K562 (cell line): ENCODE measurements at regions not wholly inside any gene's neighbourhood (a gene's known extent, or its start where the extent isn't known, plus 50 kb on each side); places are given as distances from the start of the nearest gene placed in this dataset.

Source experiments
- ATAC-seq: fragments of 200-7000 bp; cut with Tn5 transposase; 3 replicates; pipeline ENCODE4 v1.9.1; 2020; ENCODE audit warnings: moderate library complexity
- BruUV-seq: library from RNA; stranded (reverse); fragments of 400-500 nt; replicated peaks from 2 replicates; lab custom pipeline; 2021; lab: Mats Ljungman, UMichigan
- CTCF ChIA-PET: fragments of 300-600 bp; formaldehyde crosslinking; extraction: SDS; loops from one replicate; lab custom pipeline; 2021; ENCODE audit warnings: low intra/inter-chr PET ratio; lab: Yijun Ruan, JAX
- POLR2A ChIA-PET: fragments of 300-600, 350-650 bp; sonication (Branson Sonifier 250); formaldehyde crosslinking; extraction: SDS; loops from one replicate; lab custom pipeline; 2021; ENCODE audit warnings: antibody characterized with exemption, inconsistent platforms; lab: Yijun Ruan, JAX
- DNase-seq, 4 experiments: peaks; one replicate each; pipeline versions ENCODE4 v3.0.0 to v3.0.0-alpha.2; 2011 to 2018; ENCODE audit warnings: low spot score in 3 of 4, mixed read lengths in 3 of 4; ENCODE audit errors: extremely low read depth in 1 of 4
- FAIRE-seq: peaks from 2 replicates; lab custom pipeline; 2011; peaks lifted over from hg19 to GRCh38; lab: Jason Lieb, UNC
- H2AFZ ChIP-seq: 2 replicates; pipeline ENCODE4 v1.6.0; 2011; ENCODE audit warnings: low read depth, low read length, control low read depth, inconsistent platforms
- H3K27ac ChIP-seq: fragments of 200-600 bp; 3 replicates; pipeline ENCODE4 v1.8.0; 2011; ENCODE audit warnings: low read depth, mild to moderate bottlenecking, control low read depth, inconsistent platforms, low read length, moderate library complexity, mixed read lengths; ENCODE audit errors: extremely low read depth
- H3K27me3 ChIP-seq, 2 experiments: fragments of 300-600 bp in 1 of 2; 2 replicates in 1 of 2; 3 replicates in 1 of 2; pipeline versions ENCODE4 v1.6.0 to v1.8.0; 2011; ENCODE audit warnings: inconsistent platforms in 2 of 2, low read length in 2 of 2, mild to moderate bottlenecking in 1 of 2, mixed read lengths in 1 of 2, moderate library complexity in 1 of 2; ENCODE audit not compliant: control insufficient read depth in 2 of 2, insufficient read depth in 2 of 2
- H3K36me3 ChIP-seq: fragments of 300-600 bp; 3 replicates; pipeline ENCODE4 v1.8.0; 2011; ENCODE audit warnings: mild to moderate bottlenecking, low read length, inconsistent platforms; ENCODE audit not compliant: control insufficient read depth, insufficient read depth
- H3K4me1 ChIP-seq, 2 experiments: fragments of 200-600 bp in 1 of 2; replicated peaks in 1 of 2; 2 replicates in 1 of 2; 3 replicates in 1 of 2; pipeline versions ENCODE4 v1.5.1 to v1.8.0; 2011; ENCODE audit warnings: inconsistent platforms in 2 of 2, low read length in 2 of 2, mild to moderate bottlenecking in 1 of 2, mixed read lengths in 1 of 2, moderate library complexity in 1 of 2; ENCODE audit not compliant: control insufficient read depth in 2 of 2, insufficient read depth in 2 of 2
- H3K4me2 ChIP-seq: 2 replicates; pipeline ENCODE4 v1.6.1; 2011; ENCODE audit warnings: low read length, control low read depth, inconsistent platforms, mixed read lengths; ENCODE audit not compliant: insufficient read depth
- H3K4me3 ChIP-seq: fragments of 200-600 bp; sonication (generic), shearing (Covaris generic); 2 replicates; pipeline ENCODE4 v1.5.1; 2016; ENCODE audit warnings: control low read depth, inconsistent platforms
- H3K79me2 ChIP-seq: fragments of 200-600 bp; 3 replicates; pipeline ENCODE4 v1.8.0; 2011; ENCODE audit warnings: low read length, inconsistent platforms; ENCODE audit not compliant: control insufficient read depth, insufficient read depth
- H3K9ac ChIP-seq, 2 experiments: 2 replicates each; pipeline versions ENCODE4 v1.6.0 to v1.6.1; 2011; ENCODE audit warnings: low read depth in 2 of 2, low read length in 2 of 2, control low read depth in 1 of 2, inconsistent platforms in 1 of 2, mild to moderate bottlenecking in 1 of 2, mixed read lengths in 1 of 2; ENCODE audit not compliant: insufficient read depth in 1 of 2
- H3K9me1 ChIP-seq: one replicate; pipeline ENCODE4 v1.6.0; 2011; ENCODE audit warnings: inconsistent platforms, mild to moderate bottlenecking, low read length, moderate library complexity; ENCODE audit not compliant: control insufficient read depth, insufficient read depth
- H3K9me3 ChIP-seq: replicated peaks from 2 replicates; pipeline ENCODE4 v1.5.1; 2011; ENCODE audit warnings: low read depth, low read length, inconsistent platforms; ENCODE audit not compliant: control insufficient read depth, insufficient read depth
- H4K20me1 ChIP-seq: replicated peaks from 2 replicates; pipeline ENCODE4 v1.6.1; 2011; ENCODE audit warnings: low read length, inconsistent platforms, mixed read lengths; ENCODE audit not compliant: control insufficient read depth, insufficient read depth
- ATF1 ChIP-seq, 2 experiments: fragments of 450-650 bp in 1 of 2; IDR thresholded peaks; 2 replicates each; pipeline ENCODE4 v1.6.1; 2016; ENCODE audit warnings: missing compliant biosample characterization in 1 of 2, missing genetic modification characterization in 1 of 2
- ATF3 ChIP-seq, 2 experiments: fragments of 450-650 bp in 1 of 2; sonication (generic) in 1 of 2; formaldehyde crosslinking in 1 of 2; IDR thresholded peaks in 1 of 2; conservative IDR thresholded peaks in 1 of 2; 2 replicates each; pipeline versions ENCODE4 v1.6.1 to v1.8.1; 2016 to 2023; ENCODE audit warnings: mild to moderate bottlenecking in 2 of 2, moderate library complexity in 2 of 2, inconsistent platforms in 1 of 2, missing genetic modification reagents in 1 of 2
- CREB3 ChIP-seq: fragments of 450-650 bp; conservative IDR thresholded peaks from 2 replicates; pipeline ENCODE4 v1.6.1; 2016; ENCODE audit warnings: missing genetic modification characterization, low read depth, mild to moderate bottlenecking, missing compliant biosample characterization, moderate library complexity
- CREB5 ChIP-seq: fragments of 250-450 bp; sonication (Bioruptor Pico); IDR thresholded peaks from 2 replicates; pipeline ENCODE4 v1.5.0; 2020; ENCODE audit warnings: mild to moderate bottlenecking
- ESRRB ChIP-seq: fragments of 250-450 bp; sonication (Bioruptor Pico); IDR thresholded peaks from 2 replicates; pipeline ENCODE4 v1.5.0; 2020; ENCODE audit warnings: mild to moderate bottlenecking, moderate library complexity, borderline replicate concordance
- GTF2F1 ChIP-seq: IDR thresholded peaks from 2 replicates; pipeline ENCODE4 v1.6.1; 2011; ENCODE audit warnings: low read depth, low read length, improper control_type of control experiment
- HNRNPK ChIP-seq: fragments of 200-400 bp; formaldehyde crosslinking; IDR thresholded peaks from one replicate; pipeline ENCODE4 v1.6.1; 2018; ENCODE audit warnings: mild to moderate bottlenecking, low read depth, low read length; ENCODE audit not compliant: poor library complexity, severe bottlenecking
- MLX ChIP-seq, 2 experiments: fragments of 450-650 bp in 1 of 2; sonication (generic) in 1 of 2; formaldehyde crosslinking; conservative IDR thresholded peaks; 2 replicates each; pipeline versions ENCODE4 v1.4.0 to v1.8.1; 2020 to 2022; ENCODE audit warnings: mild to moderate bottlenecking in 1 of 2, missing genetic modification reagents in 1 of 2
- NEUROD1 ChIP-seq: fragments of 150-350 bp; IDR thresholded peaks from 2 replicates; pipeline ENCODE4 v1.6.1; 2014; ENCODE audit warnings: borderline replicate concordance, low read length, low read depth; ENCODE audit not compliant: partially characterized antibody
- SNIP1 ChIP-seq: fragments of 450-650 bp; IDR thresholded peaks from 2 replicates; pipeline ENCODE4 v1.7.1; 2017; ENCODE audit warnings: low read depth, mild to moderate bottlenecking
- TARDBP ChIP-seq: fragments of 450-650 bp; IDR thresholded peaks from 2 replicates; pipeline ENCODE4 v1.6.1; 2016
- ZFPM2 ChIP-seq: fragments of 250-450 bp; sonication (Bioruptor Pico); IDR thresholded peaks from 2 replicates; pipeline ENCODE4 v1.5.1; 2022; ENCODE audit warnings: mild to moderate bottlenecking
- ZKSCAN8 ChIP-seq: fragments of 200-800 bp; sonication (Bioruptor generic); IDR thresholded peaks from 2 replicates; pipeline ENCODE4 v1.6.1; 2016; ENCODE audit warnings: missing genetic modification characterization, missing compliant biosample characterization
- ZNF134 ChIP-seq: fragments of 250-450 bp; sonication (Bioruptor Pico); conservative IDR thresholded peaks from 2 replicates; pipeline ENCODE4 v1.4.0; 2020
- ZNF175 ChIP-seq: fragments of 200-800 bp; sonication (Bioruptor generic); IDR thresholded peaks from 2 replicates; pipeline ENCODE4 v1.6.1; 2016; ENCODE audit warnings: low read depth, mild to moderate bottlenecking, missing genetic modification characterization, missing compliant biosample characterization
- ZNF217 ChIP-seq: sonication (generic); formaldehyde crosslinking; IDR thresholded peaks from 2 replicates; pipeline ENCODE4 v1.8.0; 2022; ENCODE audit warnings: mild to moderate bottlenecking, missing genetic modification reagents
- WGBS: fragments of 100-300 bp; shearing (Covaris generic); methylation state at CpG from one replicate; pipeline ENCODE4 v1.1.6; 2016; ENCODE audit warnings: low coverage, mixed read lengths; ENCODE audit not compliant: insufficient coverage; ENCODE audit errors: missing lambda C conversion rate; 5-methylcytosine and 5-hydroxymethylcytosine counted together
- in situ Hi-C: fragments of 300-500 bp; cut with MboI; formaldehyde crosslinking; loops from 4 replicates; pipeline ENCODE4 v1.15.0; 2018; ENCODE audit warnings: inconsistent platforms, mixed read lengths
- intact Hi-C: fragments of 100-400 bp; cut with micrococcal nuclease; formaldehyde crosslinking; loops from 2 replicates; pipeline ENCODE4 v1.14.2; 2022

- Histone ChIP-seq H3K9me3 (no peaks in the 10 kb centered on the region), H3K4me3 (no peak overlapping the region), H3K79me2 (no peaks in the 10 kb centered on the region), H3K4me2 (peak overlapping the region; percentile 38; the same call in 1 of the 2 replicates), H3K9me1 (peaks cover 3% of the 10 kb centered on the region), H2AFZ (peak overlapping the region; percentile 65), H3K4me1 (peaks cover 0 to 25% of the 10 kb centered on the region in 2 experiments; a peak in 3 of 5 replicates), H4K20me1 (no peaks in the 10 kb centered on the region), H3K9ac (no peak overlapping the region), H3K27ac (no peak overlapping the region), H3K36me3 (no peaks in the 10 kb centered on the region), H3K27me3 (peaks cover 0 to 11% of the 10 kb centered on the region in 2 experiments; a peak in 2 of 5 replicates)
- POLR2A ChIA-PET: interaction anchor here (0.6 to 1.9 kb wide), 14 partner anchors 9 to 1092 kb away, joined by 3 to 11 read pairs (median 4); no protein-coding TSS in a partner anchor
- BruUV-seq: no TSS peak
- peak in 1 of 4 experiments; percentile 37 for DNase-seq
- peak; percentile 60 for ATAC-seq
- in situ Hi-C loops (no loop called here), intact Hi-C loops (loop anchor here (1.0 to 5.0 kb wide), 9 partner anchors 28 to 513 kb away; no protein-coding TSS in a partner anchor)
- WGBS: 25% methylated on average over 6 of the region's 6 CpGs
- no peak for FAIRE-seq
- TF ChIP-seq TARDBP (no peak), ZNF134 (CRISPR knock-in tag) (no peak), GTF2F1 (no peak), ZFPM2 (CRISPR knock-in tag) (no peak), ZNF175 (CRISPR knock-in tag) (no peak), ATF3 (IDR thresholded peaks at IDR 0.05) (no peak), ATF3 (CRISPR knock-in tag; conservative IDR thresholded peaks at IDR 0.05) (peak; percentile 77; the same call in 1 of the 2 replicates), SNIP1 (no peak), ZKSCAN8 (no peak), ATF1 (CRISPR knock-in tag; IDR thresholded peaks at IDR 0.05) (no peak), ATF1 (tag; IDR thresholded peaks at IDR 0.05) (no peak), NEUROD1 (no peak), CREB5 (CRISPR knock-in tag) (no peak), HNRNPK (no peak), CREB3 (tag) (no peak), MLX (CRISPR knock-in tag; conservative IDR thresholded peaks at IDR 0.05) (0 out of 4 replicates have a peak, but pooled peaks of 1 of the 2 experiments have one; percentile 29), ZNF217 (no peak), ESRRB (no peak)
- CTCF ChIA-PET: interaction anchor here (0.6 to 2.7 kb wide), 26 partner anchors 10 to 1804 kb away, joined by 3 to 21 read pairs (median 4); partner anchors contain the start of gene CRKL
Observed at GRCh38 chr22:22720724-22721261, 76.4 kb downstream of the GGTLC2 start.
